K562 (cell line): ENCODE measurements at regions not wholly inside any gene's neighbourhood (a gene's known extent, or its start where the extent isn't known, plus 50 kb on each side); places are given as distances from the start of the nearest gene placed in this dataset.

Experiments
- ELF4 ChIP-seq: fragments of 450-650 bp; formaldehyde crosslinking; IDR thresholded peaks from 2 replicates; pipeline ENCODE4 v1.4.0; 2022; ENCODE audit warnings: missing genetic modification characterization
- EP300 ChIP-seq: IDR thresholded peaks from 2 replicates; pipeline ENCODE4 v1.6.1; 2012; ENCODE audit warnings: low read length, improper control_type of control experiment
- EZH2 ChIP-seq: IDR thresholded peaks from 2 replicates; pipeline ENCODE4 v1.6.1; 2012; ENCODE audit warnings: low read depth, mild to moderate bottlenecking, inconsistent platforms, low read length, borderline replicate concordance
- POLR2AphosphoS5 ChIP-seq: IDR thresholded peaks from 2 replicates; pipeline ENCODE4 v1.6.1; 2011; ENCODE audit warnings: mild to moderate bottlenecking, low read depth, low read length, moderate library complexity; ENCODE audit not compliant: control insufficient read depth, insufficient read depth
- RFX5 ChIP-seq: IDR thresholded peaks from 2 replicates; pipeline ENCODE4 v1.6.1; 2011; ENCODE audit warnings: low read depth, mild to moderate bottlenecking, improper control_type of control experiment, low read length
- SMC3 ChIP-seq: conservative IDR thresholded peaks from 2 replicates; pipeline ENCODE4 v1.6.1; 2011; ENCODE audit warnings: low read depth, low read length, improper control_type of control experiment; ENCODE audit not compliant: insufficient read depth
- TF ChIP-seq, protein P1 (sequence below): sonication (generic); formaldehyde crosslinking; IDR thresholded peaks from 2 replicates; pipeline ENCODE4 v1.9.0; 2022; ENCODE audit warnings: mild to moderate bottlenecking, missing genetic modification reagents

DNA sequence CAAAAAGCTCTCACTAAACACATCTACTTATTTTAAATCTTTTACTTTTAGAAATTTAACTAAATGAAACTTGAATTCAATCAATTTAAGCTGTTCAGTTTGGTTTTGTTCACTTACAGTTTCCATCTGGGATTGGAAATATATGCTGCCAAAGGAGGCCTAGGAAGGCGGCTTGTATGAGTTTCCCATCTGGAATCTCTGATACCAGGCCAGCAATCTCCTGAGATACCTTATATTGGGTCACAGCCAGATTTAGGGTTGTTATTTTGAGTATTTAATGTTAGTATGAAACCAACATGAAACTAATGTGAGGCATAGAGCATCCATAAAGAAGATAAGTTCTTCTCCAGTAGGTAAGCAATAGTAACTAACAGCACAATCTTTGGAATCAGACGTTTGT, 94.6 kb downstream of the GMNC start:
- TF ChIP-seq SMC3 (no peak), EP300 (no peak), ELF4 (CRISPR knock-in tag) (no peak), POLR2AphosphoS5 (no peak), RFX5 (no peak), EZH2 (no peak)
- TF ChIP-seq, protein P1, sequence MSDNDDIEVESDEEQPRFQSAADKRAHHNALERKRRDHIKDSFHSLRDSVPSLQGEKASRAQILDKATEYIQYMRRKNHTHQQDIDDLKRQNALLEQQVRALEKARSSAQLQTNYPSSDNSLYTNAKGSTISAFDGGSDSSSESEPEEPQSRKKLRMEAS (CRISPR knock-in tag) = no peak
